D721Med (cell line): ENCODE measurements at regions not wholly inside any gene's neighbourhood (a gene's known extent, or its start where the extent isn't known, plus 50 kb on each side); places are given as distances from the start of the nearest gene placed in this dataset.

Experiments
- DNase-seq: peaks from one replicate; pipeline ENCODE4 v3.0.0; 2011; ENCODE audit warnings: low spot score; ENCODE audit not compliant: insufficient read length
- FAIRE-seq: peaks from 2 replicates; lab custom pipeline; 2011; peaks lifted over from hg19 to GRCh38; lab: Jason Lieb, UNC
- TF ChIP-seq, protein P1 (sequence below): IDR thresholded peaks from 2 replicates; pipeline ENCODE4 v1.5.1; 2012; ENCODE audit warnings: mild to moderate bottlenecking, control low read depth; ENCODE audit not compliant: insufficient read depth; ENCODE audit errors: missing control alignments

DNA sequence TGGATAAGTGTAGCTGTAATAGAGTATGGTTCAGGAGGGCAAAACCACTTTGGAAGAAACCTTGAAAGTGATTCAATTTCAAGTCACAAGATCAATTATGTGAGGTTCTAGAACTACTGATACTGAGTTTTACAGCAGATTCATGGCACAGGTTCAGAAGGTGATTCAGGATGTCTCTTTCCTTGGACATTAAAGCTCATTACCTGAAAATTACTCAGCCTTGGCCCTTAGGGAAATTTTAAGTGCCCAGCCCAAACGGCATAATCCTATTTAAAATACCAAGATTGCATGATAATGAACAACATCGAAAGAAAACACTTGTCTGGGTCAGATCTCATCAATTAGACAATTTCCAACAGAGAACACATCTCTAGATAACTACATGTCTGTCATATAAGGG lies 70.2 kb upstream of the SLC38A2 start:
- FAIRE-seq (no peak), DNase-seq (no peak)
- TF ChIP-seq, protein P1, sequence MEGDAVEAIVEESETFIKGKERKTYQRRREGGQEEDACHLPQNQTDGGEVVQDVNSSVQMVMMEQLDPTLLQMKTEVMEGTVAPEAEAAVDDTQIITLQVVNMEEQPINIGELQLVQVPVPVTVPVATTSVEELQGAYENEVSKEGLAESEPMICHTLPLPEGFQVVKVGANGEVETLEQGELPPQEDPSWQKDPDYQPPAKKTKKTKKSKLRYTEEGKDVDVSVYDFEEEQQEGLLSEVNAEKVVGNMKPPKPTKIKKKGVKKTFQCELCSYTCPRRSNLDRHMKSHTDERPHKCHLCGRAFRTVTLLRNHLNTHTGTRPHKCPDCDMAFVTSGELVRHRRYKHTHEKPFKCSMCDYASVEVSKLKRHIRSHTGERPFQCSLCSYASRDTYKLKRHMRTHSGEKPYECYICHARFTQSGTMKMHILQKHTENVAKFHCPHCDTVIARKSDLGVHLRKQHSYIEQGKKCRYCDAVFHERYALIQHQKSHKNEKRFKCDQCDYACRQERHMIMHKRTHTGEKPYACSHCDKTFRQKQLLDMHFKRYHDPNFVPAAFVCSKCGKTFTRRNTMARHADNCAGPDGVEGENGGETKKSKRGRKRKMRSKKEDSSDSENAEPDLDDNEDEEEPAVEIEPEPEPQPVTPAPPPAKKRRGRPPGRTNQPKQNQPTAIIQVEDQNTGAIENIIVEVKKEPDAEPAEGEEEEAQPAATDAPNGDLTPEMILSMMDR: no peak

DNA sequence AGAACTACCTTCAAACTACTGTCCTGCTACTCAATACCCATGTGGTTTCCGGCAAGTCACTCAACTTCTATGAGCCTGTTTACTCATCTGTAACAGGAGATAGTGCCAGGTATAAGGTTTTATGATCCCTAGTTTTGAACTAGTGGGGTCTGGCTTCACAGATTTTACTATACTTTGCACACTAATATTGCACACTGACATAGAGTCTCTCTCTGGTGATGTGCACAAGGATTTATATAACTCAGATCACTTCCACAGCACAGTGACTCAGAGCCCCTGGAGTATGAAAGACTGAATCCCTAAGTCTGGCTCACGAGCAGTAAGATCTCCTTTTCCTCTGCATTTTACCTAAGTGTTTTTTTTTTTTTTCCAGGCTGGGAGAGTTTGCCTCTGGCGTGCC lies 69.7 kb upstream of the SLC38A2 start:
- TF ChIP-seq, protein P1: no peak
- no peak for DNase-seq
- no peak for FAIRE-seq

DNA sequence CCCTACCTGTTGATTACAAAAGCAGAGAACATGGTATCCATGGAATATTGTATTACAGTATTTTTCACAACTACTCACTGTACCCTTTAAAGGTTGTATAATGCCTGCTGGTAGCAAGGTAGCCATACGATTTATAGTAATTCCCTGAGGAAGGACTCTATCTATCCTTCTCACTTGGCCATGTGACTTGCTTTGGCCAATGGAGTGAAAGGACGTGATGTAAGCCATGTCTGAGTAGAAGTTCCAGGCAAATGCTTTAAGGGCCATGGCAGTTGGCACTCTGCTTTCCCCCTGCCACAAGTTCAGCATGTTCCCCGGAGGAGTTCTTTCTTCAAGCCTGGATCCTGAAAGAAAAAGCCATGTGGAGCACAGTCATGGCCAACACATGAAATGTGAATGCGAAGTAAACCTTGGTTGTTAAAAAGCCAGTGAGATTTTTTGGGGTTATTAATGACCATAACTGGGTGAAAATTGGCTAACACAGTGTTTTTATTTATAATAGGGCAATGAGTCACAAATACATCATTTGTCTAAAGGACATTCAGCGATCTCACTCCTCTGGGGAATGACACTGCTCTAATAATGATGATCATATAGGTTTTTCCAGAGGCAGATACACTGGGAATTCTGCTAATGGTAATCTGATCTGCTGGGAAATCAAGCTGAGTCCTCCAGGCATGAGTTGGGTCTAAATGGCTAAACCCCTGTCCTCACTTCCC lies 67.4 kb upstream of the SLC38A2 start:
- FAIRE-seq (no peak), DNase-seq (no peak)
- TF ChIP-seq, protein P1: no peak

DNA sequence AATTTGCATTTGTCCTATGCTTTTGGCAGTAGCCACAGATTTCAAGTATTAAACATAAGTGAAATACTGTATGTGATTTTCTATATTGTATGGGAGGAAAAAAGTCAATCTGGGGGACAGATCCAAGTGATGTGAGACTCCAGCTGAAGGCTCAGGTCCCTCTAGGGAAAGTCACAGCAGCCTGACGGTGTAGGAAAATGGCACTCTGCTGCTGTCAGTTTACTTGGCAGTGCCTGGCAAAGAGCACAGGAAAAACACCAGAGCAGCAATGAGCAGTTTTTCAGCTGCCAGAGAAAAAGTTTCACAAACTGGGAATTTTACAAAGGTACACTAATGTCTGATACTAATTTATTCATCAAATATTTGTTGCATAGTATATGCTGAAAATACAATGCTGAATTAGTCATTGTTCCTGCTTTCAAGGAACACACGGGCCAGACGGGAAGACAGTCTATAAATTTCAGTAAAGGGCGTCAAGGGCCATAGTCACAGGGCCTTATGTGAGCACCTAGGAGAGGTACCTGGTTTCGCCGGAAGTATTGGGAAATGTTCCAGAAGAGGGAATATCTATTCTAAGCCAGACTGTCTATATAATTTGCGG lies 66.2 kb upstream of the SLC38A2 start:
- DNase-seq (no peak), FAIRE-seq (no peak)
- TF ChIP-seq, protein P1: no peak

DNA sequence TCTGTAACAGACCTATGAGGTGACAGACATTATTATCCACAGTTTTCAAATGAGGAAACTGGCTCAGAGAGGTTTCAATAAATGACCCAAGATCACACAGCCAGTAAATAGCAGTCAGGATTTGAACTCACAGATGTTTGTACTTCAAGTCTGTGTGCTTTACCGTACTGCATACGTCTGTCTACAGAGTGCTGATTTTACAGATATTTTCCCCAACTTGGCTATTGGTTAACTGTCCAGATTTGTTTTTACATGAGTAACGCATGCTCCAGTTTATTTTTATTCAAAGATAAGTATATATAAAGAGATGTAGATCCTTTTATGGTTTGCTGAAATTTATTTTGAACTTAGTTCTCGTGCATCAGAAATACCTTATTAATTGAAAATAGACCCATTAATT lies 65.7 kb upstream of the SLC38A2 start:
- no peak for DNase-seq
- FAIRE-seq: no peak
- TF ChIP-seq, protein P1: no peak

DNA sequence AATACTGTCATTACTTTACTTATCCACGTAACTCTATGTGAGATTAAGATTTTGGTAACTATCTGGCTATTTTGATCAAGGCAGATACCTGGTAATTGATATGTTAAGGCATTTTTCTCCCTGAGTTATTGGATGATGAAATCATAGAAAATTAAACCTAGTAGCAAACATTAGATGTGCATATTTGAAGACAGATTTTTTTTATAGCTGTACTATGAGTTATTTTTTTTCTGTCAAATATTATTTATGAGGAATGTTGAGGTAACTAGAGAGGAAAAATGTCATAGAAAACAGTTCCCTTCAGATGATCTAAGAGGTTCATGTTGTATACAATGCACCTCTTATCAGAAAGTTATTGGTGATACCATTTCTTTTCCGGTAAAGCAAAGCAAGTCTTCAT lies 64.9 kb upstream of the SLC38A2 start:
- FAIRE-seq (no peak), DNase-seq (no peak)
- TF ChIP-seq, protein P1: no peak

DNA sequence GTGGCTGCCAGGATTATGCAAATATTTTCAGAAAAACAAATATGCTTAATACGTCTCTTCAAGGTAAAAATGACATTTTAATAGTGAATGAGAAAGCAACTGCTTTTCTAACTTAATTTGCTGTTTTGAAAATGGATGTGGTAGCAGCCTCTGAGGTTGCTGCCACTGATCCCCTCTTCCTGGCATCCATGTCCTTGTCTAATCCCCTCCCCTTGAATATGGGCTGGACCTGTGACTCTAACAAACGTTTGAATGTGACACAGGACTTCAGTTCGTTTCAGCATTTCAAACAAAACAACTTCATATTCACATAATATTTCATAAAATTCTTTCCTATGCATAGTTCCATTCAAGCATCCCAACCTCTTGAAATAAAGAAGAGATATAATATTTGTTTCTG lies 64.2 kb upstream of the SLC38A2 start:
- DNase-seq: no peak
- FAIRE-seq: no peak
- TF ChIP-seq, protein P1: no peak
